ENCODE measurements at regions not wholly inside any gene's neighbourhood (a gene's known extent, or its start where the extent isn't known, plus 50 kb on each side); places are given as distances from the start of the nearest gene placed in this dataset.
"Not testable (repeated sequence)": the region's sequence is repeated elsewhere in the genome, so short reads cannot be mapped to it uniquely, and the experiment has no call there.

DNA sequence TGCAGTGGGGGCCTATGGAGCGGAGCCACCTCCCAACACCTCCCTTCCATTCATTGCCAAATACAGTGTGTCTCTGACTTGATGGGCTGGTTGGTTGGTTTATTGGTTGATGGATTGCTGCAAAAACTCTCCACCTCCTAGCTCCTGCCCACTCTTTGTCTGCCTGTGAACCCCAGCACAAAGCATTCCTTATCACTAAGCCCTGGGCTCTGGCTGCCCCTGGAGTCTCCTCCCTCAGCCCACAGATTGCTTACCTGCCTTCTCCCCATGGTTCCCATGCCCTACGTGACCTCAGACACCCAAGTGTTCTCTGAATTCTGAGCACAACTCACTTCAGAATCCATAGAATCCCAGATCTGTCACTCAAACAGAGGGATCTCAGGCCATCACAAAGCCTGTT, 139.1 kb upstream of the TPM1 start:
- no peak for DNase-seq

DNA sequence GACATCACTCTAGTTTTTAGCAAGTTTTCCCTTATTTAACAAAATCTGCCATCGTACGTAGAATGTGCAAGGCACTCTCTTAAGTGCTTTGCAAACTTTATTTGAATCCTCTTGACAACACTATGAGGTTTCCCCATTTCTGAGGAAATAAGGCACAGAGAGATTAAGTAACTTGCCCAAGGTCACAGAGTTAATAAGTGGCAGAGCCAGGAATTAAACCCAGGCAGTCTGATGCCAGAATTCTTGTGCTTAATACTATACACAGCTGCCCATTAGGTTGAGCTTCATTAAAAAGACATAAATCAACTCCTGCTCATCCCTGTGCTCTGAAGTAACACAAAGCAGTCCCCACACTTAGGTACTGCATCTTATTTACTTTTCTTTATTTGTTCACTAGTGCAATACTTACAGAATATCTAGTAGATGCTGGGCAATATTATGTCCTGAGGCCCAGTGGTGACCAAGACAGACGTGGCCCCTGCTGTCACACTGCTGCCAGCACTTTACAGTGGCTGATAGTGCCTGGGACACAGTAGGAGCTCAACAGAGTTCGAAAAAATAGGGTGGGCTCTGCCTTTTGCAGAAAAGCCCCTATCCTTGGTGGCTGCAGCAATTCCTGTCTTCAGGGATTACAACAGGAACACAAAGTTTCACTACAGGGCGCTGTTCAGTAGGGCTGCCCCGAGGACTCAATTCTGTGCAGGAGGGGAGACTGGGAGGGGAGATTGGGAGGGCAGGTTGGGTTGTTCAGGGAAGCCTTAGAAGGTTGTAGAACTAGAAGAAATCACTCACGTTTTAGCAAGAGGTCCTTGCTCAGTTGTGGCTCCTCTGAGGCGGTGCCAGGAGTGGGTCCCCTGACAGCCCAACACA, 138.3 kb upstream of the TPM1 start:
- no peak for DNase-seq

- DNase-seq, result no peak
Observed at GRCh38 chr15:62906627-62907026, 135.9 kb upstream of the TPM1 start.

DNA sequence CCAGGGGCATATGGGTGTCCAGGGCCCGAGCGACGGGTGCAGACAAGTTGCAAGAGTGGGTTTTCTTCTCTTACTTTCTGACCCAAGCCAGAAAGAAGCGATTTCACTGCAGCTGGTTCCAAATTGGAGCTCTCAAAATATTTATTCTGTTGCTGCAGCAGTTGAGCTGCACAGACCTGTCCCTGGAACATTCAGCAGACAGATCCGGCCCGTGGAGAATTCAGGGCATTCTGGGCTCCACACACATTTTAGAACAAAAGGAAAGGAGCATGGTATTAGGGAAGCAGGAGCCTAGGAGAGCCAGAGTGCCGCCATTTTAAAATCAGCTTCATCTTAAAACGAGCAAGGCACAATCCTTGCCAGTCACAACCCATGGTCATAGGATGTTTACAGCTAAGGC, 135.3 kb upstream of the TPM1 start:
- no peak for DNase-seq

DNA sequence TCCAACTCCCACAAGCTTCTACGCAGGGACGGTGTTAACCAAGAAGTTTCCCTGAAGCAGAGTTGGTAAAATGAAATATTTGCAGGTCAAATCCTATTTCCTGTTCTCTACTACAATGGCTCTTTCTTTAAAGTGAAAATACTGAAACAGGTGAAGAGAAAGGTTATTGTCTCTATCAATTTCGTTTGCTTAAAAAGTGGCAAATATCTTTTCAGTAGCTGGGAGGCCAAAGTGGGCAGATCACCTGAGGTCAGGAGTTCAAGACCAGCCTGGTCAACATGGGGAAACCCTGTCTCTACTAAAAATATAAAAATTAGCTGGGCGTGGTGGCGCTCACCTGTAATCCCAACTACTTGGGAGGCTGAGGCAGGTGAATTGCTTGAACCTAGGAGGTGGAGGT, 134.2 kb upstream of the TPM1 start:
- not testable (repeated sequence) for DNase-seq

GRCh38 chr15:62909257-62909656, 133.3 kb upstream of the TPM1 start:
- DNase-seq, result no peak

DNA sequence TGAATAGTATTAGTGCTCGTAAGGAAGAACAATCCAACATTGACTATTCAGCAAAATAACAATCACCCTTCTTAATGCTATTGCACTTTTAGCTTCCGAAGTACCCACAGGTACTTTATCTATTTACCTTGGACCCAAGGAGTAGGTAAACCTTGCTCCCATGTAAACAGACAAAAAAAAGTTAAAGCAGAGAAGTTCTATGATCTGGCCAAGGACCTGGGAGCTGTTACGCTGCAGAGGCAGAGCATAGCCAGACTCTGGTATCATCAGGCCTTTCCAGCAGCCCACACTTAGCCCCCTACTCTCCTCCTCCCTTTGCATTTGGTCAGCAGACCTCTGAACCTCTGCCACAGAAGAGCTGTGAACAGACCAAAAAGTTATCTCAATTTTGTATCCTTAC, 130.3 kb upstream of the TPM1 start:
- DNase-seq, result no peak

GRCh38 chr15:62912808-62913207, 129.7 kb upstream of the TPM1 start:
- no peak for DNase-seq

GRCh38 chr15:62913246-62913645, 129.3 kb upstream of the TPM1 start:
- no peak for DNase-seq

DNA sequence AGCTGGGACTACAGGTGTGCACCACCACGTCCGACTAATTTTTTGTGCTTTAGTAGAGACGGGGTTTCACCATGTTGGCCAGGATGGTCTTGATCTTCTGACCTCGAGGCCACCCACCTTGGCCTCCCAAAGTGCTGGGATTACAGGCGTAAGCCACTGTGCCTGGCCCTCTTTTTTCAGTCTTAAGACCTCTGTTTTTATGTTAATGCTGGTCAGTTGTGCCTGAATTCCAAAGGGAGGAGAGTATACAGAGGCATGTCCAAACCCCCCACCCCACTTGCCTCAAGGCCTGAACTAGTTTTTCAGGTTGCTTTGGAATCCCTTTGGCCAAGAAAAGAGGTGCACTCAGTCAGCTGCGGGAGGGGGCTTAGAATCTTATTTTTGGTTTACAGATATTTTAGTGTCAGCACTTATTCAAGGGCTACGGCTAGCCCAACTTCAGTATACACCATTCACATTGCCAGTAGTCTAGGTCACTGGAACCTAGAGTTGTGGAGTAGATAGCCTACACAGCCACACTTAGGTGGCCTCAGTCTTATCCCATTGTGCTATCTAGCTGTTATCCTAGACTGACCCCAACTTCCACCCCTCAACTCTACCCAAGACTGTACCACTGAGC, 128.0 kb upstream of the TPM1 start:
- no peak for DNase-seq

GRCh38 chr15:62920682-62921502, 121.7 kb upstream of the TPM1 start:
- no peak for DNase-seq

DNA sequence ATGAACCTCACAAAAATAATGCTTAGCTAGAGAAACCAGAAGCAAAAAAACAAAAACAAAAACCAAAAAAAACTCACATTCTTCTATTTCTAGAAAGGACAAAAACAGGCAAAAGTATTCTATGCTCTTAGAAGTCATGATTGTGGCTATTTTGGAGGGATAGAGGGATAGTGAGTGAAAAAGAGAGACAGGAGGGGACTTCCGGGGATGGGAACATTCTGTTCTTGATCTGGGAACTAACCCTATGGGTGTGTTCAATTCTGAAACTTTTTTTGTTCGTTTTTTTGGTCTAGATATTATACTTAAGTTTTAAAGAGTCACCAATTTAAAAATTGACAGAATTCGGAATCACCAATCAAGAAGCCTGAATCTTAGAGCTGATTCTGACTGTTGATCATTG, 120.0 kb upstream of the TPM1 start:
- DNase-seq, result no peak

DNA sequence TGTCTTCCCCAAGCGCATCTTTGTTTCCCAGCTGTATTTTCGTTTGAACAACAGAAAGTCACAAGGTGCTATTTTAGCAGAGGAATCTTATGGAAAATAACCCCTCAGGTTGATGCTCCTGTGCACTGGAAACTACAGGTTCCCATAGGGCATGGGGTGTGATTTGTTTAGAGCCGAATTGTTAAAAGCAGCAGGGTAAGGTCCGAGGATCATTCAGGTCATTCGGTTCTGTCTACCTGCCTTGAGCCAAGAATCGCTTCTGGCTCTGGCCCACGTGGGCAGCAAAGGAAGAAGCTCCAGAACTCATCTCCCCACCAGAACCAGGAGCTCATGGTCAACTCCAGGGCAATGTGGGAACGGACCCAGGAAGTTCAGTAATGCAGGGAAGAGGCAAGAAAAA, 116.7 kb upstream of the TPM1 start:
- DNase-seq, result no peak

- no peak for DNase-seq
Observed at GRCh38 chr15:62927196-62927595, 115.4 kb upstream of the TPM1 start.

DNA sequence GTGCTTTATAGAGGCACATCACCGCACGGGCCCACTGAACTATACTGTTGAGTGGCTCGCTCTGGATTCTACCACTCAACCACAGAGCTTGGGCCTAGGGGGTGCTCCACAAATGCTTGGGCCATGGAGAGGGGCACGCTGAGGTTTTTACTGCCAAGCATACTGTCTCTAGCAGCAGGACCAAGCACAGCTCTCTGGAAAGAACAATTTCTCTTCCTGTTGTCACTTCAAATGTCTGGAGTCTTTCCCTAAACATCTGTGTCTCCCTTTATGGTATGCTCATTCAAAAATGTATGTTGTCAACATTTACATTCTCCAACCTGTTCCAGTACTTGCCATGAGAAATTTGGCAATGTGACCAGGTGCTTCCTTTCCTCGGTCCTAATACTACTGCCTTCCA, 114.7 kb upstream of the TPM1 start:
- no peak for DNase-seq

GRCh38 chr15:62928242-62928999, 114.1 kb upstream of the TPM1 start:
- DNase-seq, result no peak

DNA sequence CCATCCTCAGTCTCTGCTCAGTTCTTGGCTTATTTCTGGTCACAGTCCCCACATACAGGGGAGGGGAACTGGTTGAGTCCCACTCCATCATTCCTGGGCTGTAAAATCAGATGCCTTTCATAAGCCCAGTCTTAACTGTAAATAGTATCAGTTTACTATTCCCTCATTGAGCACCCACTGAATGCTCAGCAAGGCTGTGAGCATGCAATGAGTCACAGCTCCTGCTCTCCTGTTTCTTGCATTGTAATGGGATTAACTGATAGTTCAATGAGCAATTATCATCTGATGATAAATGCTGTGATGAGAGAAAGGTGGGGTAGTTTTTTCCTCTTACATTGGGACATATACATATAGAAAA, 113.6 kb upstream of the TPM1 start:
- DNase-seq, result no peak

DNA sequence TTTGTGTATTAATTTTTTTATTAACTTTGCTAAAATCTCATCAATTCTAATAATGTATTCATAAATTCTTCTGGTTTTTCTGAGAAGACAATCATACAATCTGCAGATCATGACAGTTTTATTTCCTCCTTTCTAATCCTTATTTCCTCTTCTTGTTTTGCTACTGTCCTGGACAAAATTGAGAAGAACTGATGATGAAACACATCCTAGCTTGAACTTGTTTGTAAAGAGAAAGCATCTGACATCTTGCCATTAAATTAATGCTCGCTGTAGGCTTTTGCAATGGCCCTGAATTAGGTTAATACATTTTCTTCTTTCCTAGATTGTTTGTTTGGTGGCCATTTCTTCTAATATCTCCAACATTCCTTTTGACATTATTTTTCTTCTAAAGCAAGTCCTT, 110.9 kb upstream of the TPM1 start:
- DNase-seq, result no peak

DNA sequence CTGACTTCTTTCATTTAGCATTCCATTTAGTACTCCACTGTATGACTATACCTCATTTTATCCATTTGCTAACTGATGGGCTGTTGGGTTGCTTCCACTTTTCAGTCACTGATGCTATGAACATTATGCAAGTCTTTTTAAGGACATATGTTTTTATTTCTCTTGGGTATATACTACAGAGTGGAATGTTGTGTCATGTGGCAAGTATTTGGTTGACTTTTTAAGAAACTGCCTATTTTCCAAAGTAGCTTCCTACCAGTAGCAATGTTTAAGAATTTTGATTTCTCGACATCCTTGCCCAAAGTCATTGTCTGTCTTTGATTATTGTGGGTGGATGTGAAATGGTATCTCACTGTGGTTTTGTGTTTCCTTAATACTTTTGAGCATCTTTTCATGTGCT, 110.1 kb upstream of the TPM1 start:
- no peak for DNase-seq

- no peak for DNase-seq
Observed at GRCh38 chr15:62933386-62933785, 109.2 kb upstream of the TPM1 start.

- no peak for DNase-seq
Observed at GRCh38 chr15:62934236-62934971, 108.1 kb upstream of the TPM1 start.

GRCh38 chr15:62935300-62936081, 107.1 kb upstream of the TPM1 start:
- no peak for DNase-seq
